Inflammatory macrophage (primary cell): ENCODE measurements at regions not wholly inside any gene's neighbourhood (a gene's known extent, or its start where the extent isn't known, plus 50 kb on each side); places are given as distances from the start of the nearest gene placed in this dataset.
A peak's percentile ranks its signal among the peaks of the same experiment; 100 is the strongest.

Experiments
- DNase-seq, 2 donors: peaks; one replicate each; pipeline ENCODE4 v3.0.0-alpha.2; 2020 to 2022

DNA sequence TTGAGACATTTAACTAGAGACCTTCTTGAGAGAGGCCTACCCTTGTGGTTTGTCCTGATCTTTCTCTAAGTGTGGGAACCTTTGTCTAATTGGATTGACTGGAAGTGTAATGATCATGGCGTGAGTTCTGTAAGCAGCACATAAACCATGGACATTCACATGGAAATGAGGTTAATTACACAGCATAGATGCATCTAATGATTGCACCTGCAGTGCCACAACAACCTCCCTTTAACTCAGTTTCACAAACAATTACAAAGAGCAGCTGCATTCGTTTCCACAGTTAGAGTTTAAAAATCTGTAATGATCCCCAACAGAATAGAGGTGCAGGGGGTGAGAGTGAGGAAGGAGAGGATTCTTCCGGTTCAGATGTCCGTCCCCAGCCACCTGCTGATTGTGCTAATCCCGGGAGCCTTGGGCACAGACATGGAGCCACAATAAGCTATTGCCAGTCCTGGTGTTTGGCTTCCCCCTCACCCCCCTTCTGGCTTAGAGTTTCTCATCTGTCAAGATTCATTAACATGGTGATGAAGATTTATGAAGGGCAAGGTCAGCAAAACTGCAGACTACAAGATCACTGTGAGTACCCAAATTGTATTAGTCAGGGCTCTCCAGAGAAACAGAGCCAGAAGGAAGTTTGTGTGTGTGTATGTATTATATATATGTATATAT is 659.2 kb upstream of the SOX9 start:
- no peak for DNase-seq

DNA sequence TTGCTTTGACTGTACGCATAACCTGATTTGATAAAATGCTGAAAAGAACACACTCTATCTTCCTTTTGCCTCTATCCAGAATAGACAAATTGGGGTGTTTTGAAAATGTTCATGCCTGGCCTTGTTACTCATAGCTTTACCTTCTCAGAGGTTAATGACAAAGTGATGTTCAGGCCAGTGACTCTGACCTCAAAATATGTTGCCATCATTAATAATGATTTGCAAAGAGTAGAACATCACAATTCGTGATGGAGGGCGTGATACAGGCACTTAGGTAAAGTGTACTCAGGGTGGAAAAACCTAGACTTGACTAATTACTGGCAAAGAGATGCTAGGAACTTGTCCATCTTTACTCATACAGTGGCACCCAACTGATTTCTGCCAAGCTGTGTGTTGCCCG is 656.6 kb upstream of the SOX9 start:
- DNase-seq: no peak

DNA sequence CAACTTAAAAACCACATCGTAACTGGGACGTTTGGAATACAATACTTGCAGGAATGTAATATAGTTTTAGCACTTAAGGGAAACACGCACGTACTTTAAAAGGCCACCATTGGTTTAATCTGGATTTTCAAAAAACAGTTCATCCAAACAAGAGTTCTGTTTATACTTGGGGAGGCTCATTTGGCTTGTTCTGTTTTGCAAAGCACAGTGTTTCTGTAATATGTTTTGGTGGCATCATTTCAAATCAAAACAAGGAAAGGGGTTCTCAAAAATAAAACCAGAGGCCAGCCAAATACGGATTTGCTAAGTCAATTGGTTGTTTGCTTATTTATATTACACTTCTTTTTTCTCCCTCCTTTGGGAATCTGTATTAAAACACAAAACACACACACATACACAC is 656.1 kb upstream of the SOX9 start:
- DNase-seq: no peak

DNA sequence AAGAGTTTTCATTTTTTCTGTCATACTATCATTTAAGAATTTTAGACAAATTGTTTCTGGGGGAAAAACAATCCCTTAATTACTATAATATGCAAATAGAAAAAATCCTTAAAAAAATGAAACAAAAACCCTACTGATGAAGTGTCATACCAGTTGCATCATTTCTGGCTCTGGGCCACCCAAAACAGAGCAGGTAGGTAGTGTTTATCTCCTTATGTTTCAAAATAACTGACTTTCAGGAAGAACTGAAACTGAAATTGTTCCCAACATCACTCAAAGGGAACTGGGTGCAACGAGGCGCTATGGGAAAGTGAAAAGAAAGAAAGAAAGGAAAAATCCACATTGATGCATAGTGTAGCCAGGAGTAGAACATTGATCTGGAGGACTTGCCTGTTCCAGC is 653.1 kb upstream of the SOX9 start:
- no peak for DNase-seq

DNA sequence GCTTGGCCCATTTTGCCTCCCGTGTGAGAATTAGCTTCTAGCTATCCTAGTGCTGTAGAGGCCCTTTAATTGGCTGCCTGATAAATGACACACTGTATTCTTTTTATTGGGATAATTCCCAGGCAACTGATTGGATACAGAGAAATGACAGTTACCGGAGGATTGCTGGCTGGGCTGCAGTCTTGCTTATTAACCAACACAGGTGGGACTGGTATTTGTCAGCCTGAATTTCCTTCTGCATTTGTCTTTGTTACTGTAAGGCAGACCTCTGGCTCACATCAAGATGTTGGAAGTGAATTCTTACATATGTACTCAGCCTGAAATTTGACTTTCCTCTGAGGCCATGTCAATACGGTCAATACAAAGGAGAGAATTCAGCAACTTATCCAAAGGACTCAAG is 650.8 kb upstream of the SOX9 start:
- DNase-seq: no peak

DNA sequence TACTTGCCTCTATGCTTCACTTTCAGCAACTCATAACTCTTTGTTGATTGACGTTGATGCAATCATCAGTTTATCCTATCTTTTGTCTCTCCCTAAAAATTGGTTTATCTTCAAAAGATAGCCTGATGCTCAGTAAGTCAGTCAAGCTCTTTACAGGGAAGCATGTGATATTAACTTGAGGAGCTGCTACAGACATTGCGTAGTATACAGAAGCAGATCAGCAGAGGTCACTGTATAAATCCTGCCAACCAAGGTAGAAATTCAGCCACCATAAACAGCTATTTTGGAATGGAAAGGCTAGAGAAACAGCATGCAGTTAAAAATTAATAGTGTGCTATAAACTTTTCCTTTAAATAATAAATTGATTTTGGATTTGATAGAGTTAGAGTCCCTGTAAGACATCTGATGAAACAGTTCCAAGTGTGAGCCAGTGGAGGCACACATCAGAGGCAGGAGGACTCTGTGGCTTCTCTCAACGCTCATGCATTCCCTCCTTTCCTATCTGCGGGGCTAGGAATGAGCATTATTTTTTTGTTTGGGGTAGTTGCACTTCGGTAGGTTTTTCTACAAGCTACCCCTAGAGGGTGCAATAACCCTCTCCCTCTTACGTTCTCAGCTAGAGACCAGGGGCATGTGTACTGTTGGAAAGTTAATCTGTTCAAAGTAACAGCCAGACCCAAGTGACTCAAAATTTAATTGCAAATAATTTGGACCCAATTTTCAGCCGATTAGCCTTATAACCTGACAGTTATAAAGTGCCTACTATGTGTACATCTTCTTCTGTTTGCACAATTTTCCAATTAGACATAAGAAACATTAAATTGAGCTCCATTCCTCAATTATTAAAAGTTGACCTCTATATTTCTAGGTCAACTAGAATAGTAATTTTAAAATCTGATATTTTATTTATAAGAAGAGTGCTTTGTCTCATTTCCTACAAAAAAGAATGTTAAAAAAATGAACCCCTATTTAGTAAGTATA is 647.7 kb upstream of the SOX9 start:
- peak; percentile 5 to 15 for DNase-seq

DNA sequence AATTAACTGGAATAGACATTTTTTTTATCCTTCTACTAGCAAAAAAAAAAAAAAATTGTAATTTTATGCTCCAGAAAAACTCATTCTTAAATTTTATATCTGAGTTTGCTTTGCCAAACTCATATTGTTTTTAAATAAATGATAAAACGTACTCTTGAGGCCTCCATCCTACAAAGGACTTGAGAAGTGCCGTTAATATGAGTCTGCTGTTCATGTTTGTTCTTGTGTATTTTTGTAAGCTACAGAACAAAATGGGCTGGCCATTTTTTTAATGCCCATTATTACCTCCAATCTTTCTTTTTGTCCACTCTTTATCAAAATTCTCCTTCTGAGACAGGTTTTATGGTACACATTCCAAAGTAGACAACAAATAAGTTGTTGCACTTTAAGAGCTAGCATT is 643.5 kb upstream of the SOX9 start:
- DNase-seq: no peak

DNA sequence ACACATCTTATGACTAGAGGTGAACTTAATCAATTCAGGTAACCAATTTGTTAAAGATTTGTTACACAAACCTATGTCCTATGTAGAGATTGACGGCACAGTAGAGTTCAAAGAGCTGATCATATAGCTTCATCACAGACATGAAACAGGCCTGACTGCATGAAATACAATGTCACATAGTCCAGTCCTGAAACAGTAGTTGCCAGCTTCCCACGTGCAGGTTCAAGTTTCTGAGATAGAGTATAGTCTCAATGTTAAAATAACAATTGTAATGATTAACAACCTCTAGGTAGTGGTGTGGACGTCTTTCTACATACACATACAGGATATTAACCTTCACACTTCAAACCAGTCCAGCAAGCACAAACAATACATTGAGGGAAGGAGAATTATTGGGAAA is 640.7 kb upstream of the SOX9 start:
- DNase-seq: no peak

DNA sequence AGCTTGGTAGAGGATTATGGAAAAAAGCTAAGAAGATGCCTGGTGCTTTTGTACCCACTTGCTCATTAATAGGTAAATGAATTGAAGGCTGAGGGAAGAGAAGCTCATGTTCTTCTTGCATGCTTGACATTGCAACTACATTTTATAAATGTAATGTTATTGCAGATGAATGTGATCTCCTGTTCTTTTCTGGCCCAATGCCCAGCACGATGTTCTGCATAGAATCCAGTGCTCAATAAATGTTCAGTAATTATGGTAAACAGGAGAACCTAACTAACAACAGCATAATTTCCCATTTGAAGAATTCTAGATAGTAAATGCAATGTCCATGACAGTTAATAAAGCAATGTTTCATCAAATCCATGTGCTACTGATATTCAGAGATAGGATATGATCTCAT is 638.2 kb upstream of the SOX9 start:
- no peak for DNase-seq

DNA sequence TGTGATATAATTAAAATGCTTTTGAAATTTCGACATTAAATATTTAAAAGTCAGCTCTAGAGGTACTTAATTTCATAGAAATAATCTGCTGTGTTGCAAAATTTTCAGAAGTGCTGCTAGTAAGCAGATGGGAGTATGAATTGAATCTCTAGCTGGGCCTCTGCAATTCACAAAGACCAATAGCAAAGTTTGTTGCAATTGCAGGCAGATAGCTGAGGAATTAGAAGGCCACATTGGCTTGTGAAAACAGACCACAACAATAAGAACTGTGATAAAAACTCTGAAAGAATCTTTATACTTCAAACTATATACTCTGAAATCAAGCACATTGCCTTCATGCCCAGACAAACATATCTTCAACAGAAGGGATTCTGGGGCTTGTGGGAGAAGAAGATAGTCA is 636.3 kb upstream of the SOX9 start:
- DNase-seq: no peak

DNA sequence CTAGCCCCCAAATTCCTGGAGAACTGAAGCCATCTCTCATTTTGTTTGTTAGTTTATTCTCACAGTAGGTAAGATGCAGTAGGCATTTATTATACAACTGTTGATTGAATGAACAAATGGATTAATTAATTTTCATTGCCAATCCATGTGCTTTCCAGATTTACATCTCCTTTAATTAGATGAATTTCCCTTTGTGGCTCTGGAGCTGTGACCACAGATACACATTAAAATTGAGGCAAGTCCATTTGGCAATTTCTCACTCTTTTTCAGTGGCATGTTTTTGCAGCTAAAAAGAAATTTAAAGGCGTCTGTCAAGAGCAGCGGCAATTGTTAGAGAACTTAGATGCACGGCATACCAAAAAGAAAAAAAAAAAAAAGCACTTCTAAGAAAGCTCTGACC is 635.4 kb upstream of the SOX9 start:
- no peak for DNase-seq

DNA sequence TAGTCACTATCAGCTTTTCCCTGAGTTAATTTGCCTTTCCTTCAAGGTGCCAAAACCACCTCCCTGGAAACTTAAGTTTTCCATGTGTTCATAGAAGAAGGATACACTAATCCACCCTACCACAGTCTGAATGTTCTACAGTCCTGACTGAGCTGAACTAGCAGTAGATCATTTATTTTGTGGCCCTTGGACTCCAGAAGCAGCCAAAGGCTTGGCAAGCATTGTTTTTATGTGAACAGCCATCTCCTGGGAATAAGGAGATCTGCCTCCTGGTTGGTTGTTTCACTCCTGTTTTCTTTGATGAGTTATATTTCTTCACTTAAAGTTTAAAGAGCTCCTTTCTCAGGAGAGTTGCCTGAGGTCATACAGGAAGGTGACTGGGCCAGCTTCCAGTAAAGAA is 634.6 kb upstream of the SOX9 start:
- no peak for DNase-seq

DNA sequence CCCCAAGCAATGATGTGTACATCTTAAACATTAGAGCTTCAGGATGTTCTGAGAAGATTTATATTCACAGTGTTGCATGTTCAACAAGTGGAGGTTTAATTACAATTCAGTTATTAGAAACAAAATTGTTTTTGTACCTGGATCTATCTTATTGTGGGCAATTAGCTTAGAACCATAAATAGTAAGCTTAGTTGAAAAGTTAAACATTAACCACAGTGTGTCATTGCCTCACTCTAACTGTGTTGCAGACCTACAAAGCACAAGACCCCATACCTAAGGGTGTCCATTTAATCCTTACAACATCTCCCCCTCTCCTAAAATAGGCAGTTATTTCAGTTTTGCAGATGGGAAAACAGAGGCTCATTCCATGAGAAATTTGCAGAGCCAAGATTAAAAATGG is 632.0 kb upstream of the SOX9 start:
- no peak for DNase-seq

DNA sequence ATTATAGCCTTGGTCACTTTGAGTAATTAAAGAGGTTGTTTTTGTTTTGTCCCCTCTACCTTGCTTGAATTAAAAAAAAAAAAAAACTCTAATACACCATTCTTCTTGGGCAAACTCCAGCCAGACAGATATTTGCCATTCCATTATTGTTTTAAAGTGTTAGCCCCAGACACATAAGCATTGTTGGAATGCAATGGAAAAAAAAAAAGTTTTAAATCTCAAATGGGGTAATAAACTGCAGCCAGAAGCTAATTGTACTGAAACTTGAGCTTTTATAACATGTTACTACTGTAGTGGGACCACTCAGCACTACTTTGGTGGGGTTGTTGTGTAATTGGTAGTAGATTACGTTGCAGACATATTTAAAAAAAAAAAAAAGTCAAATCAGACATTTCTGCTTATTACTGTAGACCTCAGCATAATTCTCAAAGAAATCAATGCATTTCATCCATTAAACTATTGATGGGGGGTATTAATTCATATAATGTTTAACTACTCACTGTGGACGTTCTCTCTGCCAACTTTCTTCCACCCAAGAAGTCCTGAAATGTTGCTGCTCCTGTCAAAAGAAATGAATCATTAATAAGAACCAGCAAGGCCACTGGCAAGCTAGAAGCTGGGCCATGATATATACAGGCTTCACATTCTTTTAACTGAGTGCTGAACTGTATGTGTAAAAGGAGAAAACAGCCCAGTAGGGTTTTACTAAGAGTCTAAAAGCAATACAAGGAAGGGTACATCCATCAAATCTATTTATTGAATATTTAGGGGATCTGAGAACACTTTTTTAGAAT is 626.6 kb upstream of the SOX9 start:
- DNase-seq: no peak

DNA sequence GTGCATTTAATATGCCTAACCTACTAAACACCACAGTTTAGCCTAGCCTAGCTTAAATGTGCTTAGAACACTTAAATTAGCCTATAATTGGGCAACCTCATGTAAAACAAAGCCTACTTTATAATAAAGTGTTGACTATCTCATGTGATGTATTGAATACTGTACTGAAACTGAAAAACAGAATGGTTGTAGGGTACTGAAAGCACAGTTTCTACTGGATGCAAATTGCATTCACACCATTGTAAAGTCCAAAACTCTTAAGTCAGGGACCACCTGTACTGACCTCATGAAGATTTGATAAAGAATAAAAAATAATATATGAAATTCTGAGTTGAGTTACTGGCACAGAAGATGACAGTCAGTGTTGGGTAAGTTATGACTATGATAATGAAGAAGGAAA is 625.4 kb upstream of the SOX9 start:
- DNase-seq: no peak

DNA sequence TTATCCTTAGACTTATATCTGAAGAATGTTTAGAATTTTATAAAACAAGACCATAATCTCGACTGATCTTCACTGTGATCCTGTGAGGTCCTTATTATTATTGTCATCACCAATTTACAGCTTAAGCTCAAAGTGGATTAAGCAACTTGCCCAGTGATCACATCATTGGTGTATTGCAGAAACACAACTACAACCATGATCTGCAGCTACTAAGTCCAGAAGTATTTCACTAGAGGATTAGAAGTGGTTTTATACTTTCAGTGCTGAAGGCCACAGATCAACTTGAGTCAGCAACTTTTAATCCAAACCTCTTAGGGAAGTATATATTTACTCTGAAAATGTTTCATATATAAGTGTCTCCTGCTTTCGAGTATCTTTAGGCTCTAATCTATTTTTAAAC is 624.3 kb upstream of the SOX9 start:
- DNase-seq: no peak

DNA sequence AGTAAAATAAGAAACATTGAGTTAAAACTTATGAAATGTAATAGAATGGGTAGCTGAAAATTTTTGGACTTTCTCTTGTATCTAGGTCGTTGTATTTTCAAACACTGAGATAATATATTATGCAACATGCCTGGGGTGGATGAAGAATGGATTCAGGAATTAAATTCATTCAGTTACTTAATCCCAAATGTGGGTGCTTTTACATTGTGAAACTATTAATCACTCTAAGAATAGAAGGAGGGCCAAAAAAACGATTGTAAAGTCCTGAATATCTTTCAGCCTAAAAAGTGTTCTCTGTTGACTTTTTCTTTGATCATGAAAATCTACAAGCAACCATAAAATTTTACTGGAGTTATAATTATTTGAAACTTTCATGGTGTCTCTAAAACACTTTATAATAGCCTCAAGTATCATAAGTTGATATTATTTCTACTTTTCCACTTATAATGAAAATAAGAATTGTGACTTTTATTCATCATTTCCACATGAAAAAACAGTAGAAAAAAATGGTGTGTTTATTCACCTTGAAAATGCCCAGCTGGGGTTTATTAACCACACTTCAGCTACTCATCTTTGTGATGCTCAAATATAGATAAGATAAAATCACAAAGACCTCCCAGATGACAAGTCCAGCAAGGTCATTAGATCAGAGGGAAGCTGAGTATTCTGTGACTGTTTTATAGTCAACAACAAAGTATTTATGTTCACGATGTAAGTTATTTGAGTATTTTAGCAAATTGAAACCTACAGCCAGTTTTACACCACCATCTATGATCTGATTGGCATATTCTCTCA is 619.9 kb upstream of the SOX9 start:
- no peak for DNase-seq

DNA sequence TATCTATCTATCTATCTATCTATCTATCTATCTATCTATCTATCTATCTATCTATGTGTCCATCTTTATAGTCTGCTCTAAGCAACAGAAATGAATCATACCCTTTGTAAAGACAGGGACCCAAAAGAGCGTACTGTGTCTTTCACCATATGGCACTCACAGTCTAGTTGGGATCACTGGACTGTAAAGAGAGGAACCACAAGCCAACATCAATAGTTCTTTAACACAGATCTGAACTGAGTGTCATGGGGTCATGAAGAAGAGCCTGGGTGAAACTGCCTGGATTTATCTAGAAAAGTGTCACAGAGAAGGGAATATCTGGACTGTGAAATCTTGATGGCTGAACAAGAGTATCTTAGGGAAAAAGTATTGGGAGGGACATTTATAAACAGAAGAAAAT is 619.1 kb upstream of the SOX9 start:
- DNase-seq: no peak

DNA sequence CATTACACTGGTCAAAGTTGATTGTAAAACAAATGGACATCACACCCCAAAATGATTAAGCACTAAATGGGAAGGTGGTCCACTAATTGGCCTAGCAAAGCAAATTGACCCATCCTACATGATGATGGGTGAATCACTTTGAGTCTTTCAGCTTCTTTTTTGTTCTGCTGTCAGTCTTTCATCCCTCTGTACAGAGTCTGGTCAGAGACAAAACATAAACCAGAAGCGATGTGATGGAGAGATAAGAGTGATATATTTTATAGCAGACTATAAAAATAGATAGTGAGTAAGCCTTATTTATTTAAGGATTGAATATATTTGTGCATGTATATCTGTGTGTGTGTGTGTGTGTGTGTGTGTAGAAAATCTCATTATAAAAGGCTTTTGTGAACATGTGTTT is 618.4 kb upstream of the SOX9 start:
- DNase-seq: no peak

DNA sequence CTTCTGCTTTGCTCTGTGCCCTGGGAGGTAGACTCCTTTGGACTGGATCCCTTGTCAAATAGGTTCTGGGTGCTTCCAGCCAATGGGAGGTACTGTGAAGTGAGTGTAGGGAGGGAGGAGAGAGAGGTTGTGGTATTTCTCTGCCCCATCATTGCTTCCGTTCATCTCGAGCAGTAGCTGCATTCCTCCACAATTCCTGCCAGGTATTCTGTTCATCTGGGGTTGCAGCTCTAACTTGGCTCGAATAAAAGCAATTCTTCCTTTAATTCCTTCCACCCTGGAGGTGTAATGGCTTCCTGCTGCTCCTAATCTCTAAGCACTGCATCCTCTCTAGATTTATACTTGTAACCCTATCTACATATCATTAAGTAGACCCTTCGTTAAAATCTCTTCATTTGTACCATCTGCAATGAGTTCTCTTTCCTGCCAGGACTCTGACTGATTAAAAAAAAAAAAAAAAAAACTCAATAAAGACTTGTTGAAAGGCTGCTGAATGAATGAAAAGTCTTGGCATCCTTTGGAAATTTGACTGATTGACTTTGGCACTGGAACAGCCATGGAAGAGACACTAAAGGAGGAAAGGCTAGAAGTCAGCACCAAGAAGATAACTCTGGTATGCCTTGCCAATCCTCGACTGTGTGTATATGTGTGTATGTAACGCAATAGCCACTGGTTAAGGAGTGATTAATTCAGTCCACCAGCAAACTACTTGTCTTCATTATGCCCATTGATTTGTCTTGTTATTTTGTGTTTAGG is 616.9 kb upstream of the SOX9 start:
- DNase-seq: no peak

DNA sequence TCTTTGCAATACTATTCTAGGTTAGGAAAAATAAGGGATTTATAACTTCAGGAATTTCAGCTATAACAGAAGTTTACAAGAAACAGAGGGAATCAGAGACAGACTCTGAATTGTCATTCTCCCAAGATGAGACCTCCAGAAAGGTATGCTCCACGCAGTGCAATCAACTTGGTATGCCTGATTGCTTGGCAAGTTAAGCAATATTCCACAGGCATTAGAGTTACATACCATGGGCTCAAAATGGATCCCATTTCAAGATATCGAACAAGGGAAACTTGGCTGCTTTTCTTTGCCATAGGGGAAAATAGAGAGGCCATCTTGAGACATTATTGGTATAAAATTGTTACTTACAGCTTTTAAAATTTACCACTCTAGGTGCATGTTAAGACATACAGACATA is 615.6 kb upstream of the SOX9 start:
- DNase-seq: no peak

DNA sequence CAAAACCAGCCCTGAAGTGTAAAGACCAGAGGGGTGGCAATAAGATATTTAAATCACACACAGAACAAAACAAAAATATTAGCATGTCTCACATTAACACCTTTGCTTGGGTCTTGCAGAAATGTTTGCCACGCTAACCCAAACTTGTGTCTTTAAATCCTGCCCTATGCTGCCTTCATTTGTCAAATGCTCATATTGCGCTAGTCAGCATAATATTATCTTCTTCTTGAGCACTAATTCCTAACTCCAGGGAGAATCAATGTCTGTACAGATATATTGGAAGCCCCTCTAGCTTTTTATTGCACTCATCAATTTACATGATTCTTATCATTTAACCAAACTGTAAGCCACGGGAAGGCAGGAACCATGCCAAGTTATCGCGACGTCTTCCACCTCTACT is 614.8 kb upstream of the SOX9 start:
- DNase-seq: no peak
